Superior temporal gyrus (tissue), 1 donor: ENCODE measurements at regions not wholly inside any gene's neighbourhood (a gene's known extent, or its start where the extent isn't known, plus 50 kb on each side); places are given as distances from the start of the nearest gene placed in this dataset.

ENCODE experiments used
- DNase-seq: peaks from one replicate; pipeline ENCODE4 v3.0.0-alpha.2; 2016; ENCODE audit errors: extremely low spot score

GRCh38 chrX:49773993-49774392 lies 55.1 kb upstream of the PAGE4 start:
- no peak for DNase-seq

- no peak for DNase-seq
Observed at GRCh38 chrX:49767236-49767635, 61.9 kb upstream of the PAGE4 start.

- no peak for DNase-seq
Observed at GRCh38 chrX:49762175-49762720, 66.5 kb upstream of the PAGE1 start.

GRCh38 chrX:49761481-49761880 lies 65.7 kb upstream of the PAGE1 start:
- DNase-seq, result peak; percentile 14

GRCh38 chrX:49760290-49760890 lies 64.6 kb upstream of the PAGE1 start:
- no peak for DNase-seq

DNA sequence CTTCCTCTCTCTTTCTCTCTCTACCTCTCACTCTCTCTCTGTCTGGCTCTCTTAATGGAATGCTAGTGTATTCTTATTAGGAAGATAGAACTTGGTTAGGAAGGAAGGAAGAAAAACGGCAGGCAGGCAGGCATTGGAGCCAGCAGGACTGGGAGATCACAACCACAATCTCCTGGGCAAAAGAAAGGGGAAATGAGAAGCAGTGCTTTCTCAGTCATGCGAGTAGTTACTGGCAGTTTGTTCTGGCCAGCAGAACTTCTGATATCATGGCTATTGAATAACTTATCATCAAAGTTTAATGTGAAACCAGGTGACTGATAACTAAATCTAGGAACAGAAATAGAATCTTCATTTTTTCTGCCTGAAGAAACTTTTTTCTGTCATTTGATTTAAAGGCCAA lies 60.9 kb upstream of the PAGE1 start:
- no peak for DNase-seq

- peak; percentile 16 for DNase-seq
Observed at GRCh38 chrX:49754233-49754857, 58.6 kb upstream of the PAGE1 start.

- no peak for DNase-seq
Observed at GRCh38 chrX:49753691-49754090, 57.9 kb upstream of the PAGE1 start.

- DNase-seq, result no peak
Observed at GRCh38 chrX:49748211-49748956, 52.6 kb upstream of the PAGE1 start.

DNA sequence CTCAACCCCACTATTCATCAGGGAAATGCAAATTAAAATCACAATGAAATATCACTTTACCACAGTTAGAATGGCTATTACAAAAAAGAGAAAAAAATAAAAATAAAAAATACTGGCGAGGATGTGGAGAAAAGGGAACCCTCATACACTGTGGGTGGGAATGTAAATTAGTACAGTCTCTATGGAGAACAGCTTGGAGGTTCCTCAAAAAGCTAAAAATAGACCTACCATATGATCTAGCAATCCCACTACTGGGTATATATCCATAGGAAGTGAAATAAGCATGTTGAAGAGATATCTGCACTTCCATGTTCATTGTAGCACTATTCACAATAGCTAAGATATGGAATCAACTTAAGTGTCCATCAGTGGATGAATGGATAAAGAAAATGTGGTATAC lies 50.5 kb upstream of the PAGE1 start:
- DNase-seq, result no peak
